Activated T-helper 1 cell treated with anti-CD3 and anti-CD28 coated beads, Interleukin-12 subunit alpha, Interleukin-12 subunit beta, Interleukin-2, Interleukin-4 antibody, amounts not matched to agents 30 ng/mL and 10 ng/mL and 1 ng/mL, durations not matched to agents 14 hours and 24 hours and 36 hours (primary cell): ENCODE measurements at regions not wholly inside any gene's neighbourhood (a gene's known extent, or its start where the extent isn't known, plus 50 kb on each side); places are given as distances from the start of the nearest gene placed in this dataset.

Source experiments
- DNase-seq: peaks from one replicate; pipeline ENCODE4 v3.0.0; 2021; ENCODE audit warnings: low spot score
- H3K27ac Mint-ChIP-seq: one replicate; pipeline ENCODE4 v1.8.0; 2021; ENCODE audit warnings: mild to moderate bottlenecking, mixed read lengths
- H3K27me3 Mint-ChIP-seq: one replicate; pipeline ENCODE4 v1.8.0; 2022; ENCODE audit warnings: mild to moderate bottlenecking, moderate library complexity, mixed read lengths; ENCODE audit not compliant: insufficient read depth
- H3K36me3 Mint-ChIP-seq: one replicate; pipeline ENCODE4 v1.8.0; 2021; ENCODE audit warnings: low read depth, mixed read lengths
- H3K4me1 Mint-ChIP-seq: one replicate; pipeline ENCODE4 v1.8.0; 2021; ENCODE audit warnings: low read depth, mixed read lengths
- H3K4me3 Mint-ChIP-seq: one replicate; pipeline ENCODE4 v1.8.0; 2021; ENCODE audit warnings: mild to moderate bottlenecking, moderate library complexity, mixed read lengths
- H3K9me3 Mint-ChIP-seq: one replicate; pipeline ENCODE4 v1.8.0; 2021; ENCODE audit warnings: mixed read lengths
- intact Hi-C: fragments of 100-400 bp; cut with micrococcal nuclease; formaldehyde crosslinking; loops from one replicate; pipeline ENCODE4 v1.15.1; 2024

- peaks cover 9% of the 10 kb centered on the region for H3K27me3 Mint-ChIP-seq
- no peaks in the 10 kb centered on the region for H3K9me3 Mint-ChIP-seq
These were observed 149.8 kb downstream of the SH3BGRL2 start for GRCh38 chr6:79780881-79781280.

GRCh38 chr6:79778816-79779215 is 147.7 kb downstream of the SH3BGRL2 start:
- Mint-ChIP-seq H3K36me3 (no peaks in the 10 kb centered on the region), H3K27ac (no peak overlapping the region), H3K4me1 (peaks cover 10% of the 10 kb centered on the region), H3K4me3 (no peak overlapping the region), H3K9me3 (no peaks in the 10 kb centered on the region), H3K27me3 (no peaks in the 10 kb centered on the region)
- DNase-seq: no peak
- intact Hi-C loops: loop anchor here (1.0 to 5.0 kb wide), 8 partner anchors 35 to 702 kb away; partner anchors contain the start of genes HMGN3, LCA5, PHIP and TTK

More at GRCh38 chr6:79780881-79781280, 149.8 kb downstream of the SH3BGRL2 start:
- intact Hi-C loops: no loop called here
- Mint-ChIP-seq H3K4me1 (peaks cover 10% of the 10 kb centered on the region), H3K4me3 (no peak overlapping the region), H3K36me3 (no peaks in the 10 kb centered on the region), H3K27ac (no peak overlapping the region)
- DNase-seq: no peak

- H3K27ac Mint-ChIP-seq: peak overlapping the region; percentile 21
- no peaks in the 10 kb centered on the region for H3K9me3 Mint-ChIP-seq
- no peaks in the 10 kb centered on the region for H3K27me3 Mint-ChIP-seq
- intact Hi-C loops: loop anchor here (1.0 to 5.0 kb wide), 8 partner anchors 36 to 701 kb away; partner anchors contain the start of genes HMGN3, LCA5, PHIP and TTK
- peak overlapping the region; percentile 67 for H3K4me3 Mint-ChIP-seq
- peak; percentile 85 for DNase-seq
- no peaks in the 10 kb centered on the region for H3K36me3 Mint-ChIP-seq
- peaks cover 10% of the 10 kb centered on the region for H3K4me1 Mint-ChIP-seq
These were observed 146.8 kb downstream of the SH3BGRL2 start for GRCh38 chr6:79777713-79778579.

- Mint-ChIP-seq H3K9me3 (no peaks in the 10 kb centered on the region), H3K36me3 (no peaks in the 10 kb centered on the region), H3K27ac (no peak overlapping the region), H3K4me3 (no peak overlapping the region), H3K4me1 (peaks cover 10% of the 10 kb centered on the region), H3K27me3 (no peaks in the 10 kb centered on the region)
- DNase-seq: no peak
- intact Hi-C loops: loop anchor here (5.0 kb wide), 3 partner anchors 226 to 699 kb away; partner anchors contain the start of genes HMGN3, PHIP and TTK
These were observed 144.9 kb downstream of the SH3BGRL2 start for GRCh38 chr6:79776076-79776475.

- peaks cover 10% of the 10 kb centered on the region for H3K4me1 Mint-ChIP-seq
- H3K27me3 Mint-ChIP-seq: peaks cover 2% of the 10 kb centered on the region
- intact Hi-C loops: loop anchor here (5.0 kb wide), 3 partner anchors 227 to 698 kb away; partner anchors contain the start of genes HMGN3, PHIP and TTK
- H3K27ac Mint-ChIP-seq: no peak overlapping the region
- DNase-seq: no peak
- H3K36me3 Mint-ChIP-seq: no peaks in the 10 kb centered on the region
- H3K9me3 Mint-ChIP-seq: no peaks in the 10 kb centered on the region
- no peak overlapping the region for H3K4me3 Mint-ChIP-seq
These were observed 144.1 kb downstream of the SH3BGRL2 start for GRCh38 chr6:79775222-79775621.

GRCh38 chr6:79764747-79765146 is 133.6 kb downstream of the SH3BGRL2 start:
- Mint-ChIP-seq H3K36me3 (no peaks in the 10 kb centered on the region), H3K4me1 (no peaks in the 10 kb centered on the region), H3K9me3 (peaks cover 7% of the 10 kb centered on the region), H3K27me3 (peaks cover 7% of the 10 kb centered on the region), H3K4me3 (no peak overlapping the region), H3K27ac (no peak overlapping the region)
- no peak for DNase-seq
- intact Hi-C loops: no loop called here

- no peaks in the 10 kb centered on the region for H3K36me3 Mint-ChIP-seq
- no peak overlapping the region for H3K27ac Mint-ChIP-seq
- H3K4me1 Mint-ChIP-seq: no peaks in the 10 kb centered on the region
- intact Hi-C loops: no loop called here
- H3K27me3 Mint-ChIP-seq: peaks cover 4% of the 10 kb centered on the region
- no peak overlapping the region for H3K4me3 Mint-ChIP-seq
- H3K9me3 Mint-ChIP-seq: peaks cover 3% of the 10 kb centered on the region
- no peak for DNase-seq
These were observed 132.2 kb downstream of the SH3BGRL2 start for GRCh38 chr6:79763301-79763700.

GRCh38 chr6:79762370-79762769 is 131.2 kb downstream of the SH3BGRL2 start:
- Mint-ChIP-seq H3K4me1 (no peaks in the 10 kb centered on the region), H3K36me3 (no peaks in the 10 kb centered on the region), H3K27me3 (peaks cover 4% of the 10 kb centered on the region), H3K9me3 (peaks cover 3% of the 10 kb centered on the region), H3K27ac (no peak overlapping the region), H3K4me3 (no peak overlapping the region)
- intact Hi-C loops: no loop called here
- no peak for DNase-seq

GRCh38 chr6:79756496-79756895 is 125.4 kb downstream of the SH3BGRL2 start:
- Mint-ChIP-seq H3K36me3 (no peaks in the 10 kb centered on the region), H3K27ac (no peak overlapping the region), H3K4me3 (no peak overlapping the region), H3K4me1 (no peaks in the 10 kb centered on the region), H3K9me3 (no peaks in the 10 kb centered on the region), H3K27me3 (no peaks in the 10 kb centered on the region)
- intact Hi-C loops: no loop called here
- no peak for DNase-seq

GRCh38 chr6:79755967-79756366 is 124.8 kb downstream of the SH3BGRL2 start:
- Mint-ChIP-seq H3K4me1 (no peaks in the 10 kb centered on the region), H3K27ac (no peak overlapping the region), H3K9me3 (no peaks in the 10 kb centered on the region), H3K27me3 (no peaks in the 10 kb centered on the region), H3K36me3 (no peaks in the 10 kb centered on the region), H3K4me3 (no peak overlapping the region)
- intact Hi-C loops: no loop called here
- no peak for DNase-seq
